GM12878 (cell line): ENCODE measurements at regions not wholly inside any gene's neighbourhood (a gene's known extent, or its start where the extent isn't known, plus 50 kb on each side); places are given as distances from the start of the nearest gene placed in this dataset.

Experiments
- ATAC-seq: fragments of 200-7000 bp; cut with Tn5 transposase; 3 replicates; pipeline ENCODE4 v1.9.1; 2020; ENCODE audit warnings: mild to moderate bottlenecking, moderate library complexity
- BruUV-seq: library from RNA; stranded (reverse); fragments of 400-500 nt; replicated peaks from 2 replicates; lab custom pipeline; 2021; lab: Mats Ljungman, UMichigan
- CTCF ChIA-PET: fragments of 300-600 bp; sonication (Branson Sonifier 250); formaldehyde crosslinking; extraction: SDS; loops from one replicate; lab custom pipeline; 2021; ENCODE audit warnings: inconsistent platforms; lab: Yijun Ruan, JAX
- POLR2A ChIA-PET: fragments of 350-600 bp; formaldehyde crosslinking; extraction: SDS; loops from one replicate; lab custom pipeline; 2021; ENCODE audit warnings: inconsistent platforms; lab: Charles Lee
- RAD21 ChIA-PET: fragments of 300-600 bp; sonication (Branson Sonifier 250); formaldehyde crosslinking; loops from one replicate; lab custom pipeline; 2023; ENCODE audit warnings: antibody characterized with exemption; ENCODE audit not compliant: unreplicated experiment; lab: Charles Lee
- SMC1A ChIA-PET: fragments of 300-600 bp; sonication (Branson Sonifier 250); formaldehyde crosslinking; loops from one replicate; lab custom pipeline; 2023; ENCODE audit not compliant: unreplicated experiment, uncharacterized antibody; lab: Charles Lee
- DNase-seq: peaks from one replicate; pipeline ENCODE4 v3.0.0-alpha.2; 2011; ENCODE audit warnings: low read depth, low spot score
- FAIRE-seq: peaks from 3 replicates; lab custom pipeline; 2011; peaks lifted over from hg19 to GRCh38; lab: Jason Lieb, UNC
- H2AFZ ChIP-seq: 2 replicates; pipeline ENCODE4 v1.6.0; 2011; ENCODE audit warnings: low read depth, low read length, control low read depth; ENCODE audit not compliant: control insufficient read depth
- H3K27ac ChIP-seq: 2 replicates; pipeline ENCODE4 v1.5.1; 2011; ENCODE audit warnings: control low read depth; ENCODE audit not compliant: control insufficient read depth, insufficient read depth
- H3K27me3 ChIP-seq, 2 experiments: replicated peaks in 1 of 2; 2 replicates each; pipeline versions ENCODE4 v1.6.0 to v1.6.1; 2011; ENCODE audit warnings: low read length in 1 of 2; ENCODE audit not compliant: control insufficient read depth in 2 of 2, insufficient read depth in 2 of 2
- H3K36me3 ChIP-seq, 2 experiments: 2 replicates each; pipeline ENCODE4 v1.5.1; 2011; ENCODE audit warnings: low read length in 1 of 2; ENCODE audit not compliant: control insufficient read depth in 2 of 2, insufficient read depth in 2 of 2
- H3K4me1 ChIP-seq: 2 replicates; pipeline ENCODE4 v1.6.1; 2011; ENCODE audit warnings: mild to moderate bottlenecking, low read length, moderate library complexity, mixed read lengths; ENCODE audit not compliant: control insufficient read depth, insufficient read depth
- H3K4me2 ChIP-seq: 2 replicates; pipeline ENCODE4 v1.6.0; 2011; ENCODE audit warnings: control low read depth; ENCODE audit not compliant: control insufficient read depth, insufficient read depth
- H3K4me3 ChIP-seq: fragments of 200-600 bp; sonication (generic); 2 replicates; pipeline ENCODE4 v1.5.1; 2016
- H3K79me2 ChIP-seq: 2 replicates; pipeline ENCODE4 v1.6.0; 2011; ENCODE audit warnings: low read length; ENCODE audit not compliant: control insufficient read depth, insufficient read depth
- H3K9ac ChIP-seq: 2 replicates; pipeline ENCODE4 v1.8.0; 2011; ENCODE audit warnings: low read length, control low read depth, mixed read lengths; ENCODE audit not compliant: control insufficient read depth, insufficient read depth
- H3K9me3 ChIP-seq: replicated peaks from 3 replicates; pipeline ENCODE4 v1.5.1; 2011; ENCODE audit warnings: mild to moderate bottlenecking, low read length; ENCODE audit not compliant: control insufficient read depth, insufficient read depth
- H4K20me1 ChIP-seq: 2 replicates; pipeline ENCODE4 v1.6.0; 2011; ENCODE audit not compliant: control insufficient read depth, insufficient read depth
- BCL11A ChIP-seq: IDR thresholded peaks from 2 replicates; pipeline ENCODE4 v1.6.1; 2011; ENCODE audit warnings: low read depth, low read length
- BMI1 ChIP-seq: fragments of 450-650 bp; IDR thresholded peaks from 2 replicates; pipeline ENCODE4 v1.6.1; 2016; ENCODE audit warnings: mild to moderate bottlenecking, moderate library complexity, borderline replicate concordance
- CBX5 ChIP-seq: sonication (generic); IDR thresholded peaks from 2 replicates; pipeline ENCODE4 v1.6.1; 2016; ENCODE audit warnings: low read depth, moderate library complexity, mild to moderate bottlenecking, inconsistent platforms
- ESRRA ChIP-seq: IDR thresholded peaks from 2 replicates; pipeline ENCODE4 v1.6.1; 2012; ENCODE audit warnings: mild to moderate bottlenecking, low read length, improper control_type of control experiment
- IRF4 ChIP-seq: IDR thresholded peaks from 2 replicates; pipeline ENCODE4 v1.6.1; 2011; ENCODE audit warnings: low read depth, low read length
- MXI1 ChIP-seq: fragments of 150-350 bp; IDR thresholded peaks from 2 replicates; pipeline ENCODE4 v1.6.1; 2011; ENCODE audit warnings: low read depth, mild to moderate bottlenecking, inconsistent platforms, low read length, improper control_type of control experiment
- RAD51 ChIP-seq: fragments of 450-650 bp; IDR thresholded peaks from 2 replicates; pipeline ENCODE4 v1.6.1; 2016; ENCODE audit warnings: moderate library complexity, mild to moderate bottlenecking, inconsistent platforms
- RELA ChIP-seq: fragments of 450-650 bp; IDR thresholded peaks from 2 replicates; pipeline ENCODE4 v1.8.0; 2014; ENCODE audit warnings: borderline replicate concordance; ENCODE audit not compliant: partially characterized antibody
- STAT1 ChIP-seq: fragments of 450-650 bp; conservative IDR thresholded peaks from 2 replicates; pipeline ENCODE4 v1.6.1; 2014; ENCODE audit warnings: antibody characterized with exemption, mild to moderate bottlenecking
- WRNIP1 ChIP-seq: IDR thresholded peaks from 2 replicates; pipeline ENCODE4 v1.6.1; 2011; ENCODE audit warnings: low read depth, low read length, improper control_type of control experiment, borderline replicate concordance
- ZNF384 ChIP-seq: IDR thresholded peaks from 2 replicates; pipeline ENCODE4 v1.6.1; 2012; ENCODE audit warnings: low read depth, mild to moderate bottlenecking, low read length, improper control_type of control experiment, borderline replicate concordance
- WGBS: methylation state at CpG from one replicate; pipeline ENCODE4 v1.1.6; 2016; ENCODE audit warnings: low lambda C conversion rate; ENCODE audit not compliant: insufficient replicate concordance, insufficient coverage; ENCODE audit errors: missing lambda C conversion rate; 5-methylcytosine and 5-hydroxymethylcytosine counted together
- in situ Hi-C: fragments of 300-500 bp; cut with MboI; formaldehyde crosslinking; loops from 9 replicates; pipeline ENCODE4 v1.14.3; 2018; ENCODE audit warnings: mixed read lengths
- intact Hi-C: fragments of 100-400 bp; cut with micrococcal nuclease; formaldehyde crosslinking; loops from one replicate; pipeline ENCODE4 v1.14.2; 2022; ENCODE audit not compliant: unreplicated experiment
- TF ChIP-seq, protein P1 (sequence below): fragments of 450-650 bp; formaldehyde crosslinking; IDR thresholded peaks from 2 replicates; pipeline ENCODE4 v1.4.0; 2020; ENCODE audit warnings: mild to moderate bottlenecking, moderate library complexity
- TF ChIP-seq, protein P2 (sequence below): fragments of 450-650 bp; IDR thresholded peaks from 2 replicates; pipeline ENCODE4 v1.6.1; 2017; ENCODE audit warnings: borderline replicate concordance
- TF ChIP-seq, protein P3 (sequence below): IDR thresholded peaks from 2 replicates; pipeline ENCODE4 v1.6.1; 2011; ENCODE audit warnings: low read depth, mild to moderate bottlenecking, low read length, moderate library complexity, borderline replicate concordance; ENCODE audit errors: extremely low read depth
- TF ChIP-seq, protein P4 (sequence below): IDR thresholded peaks from 2 replicates; pipeline ENCODE4 v1.6.1; 2012; ENCODE audit warnings: low read depth, low read length, improper control_type of control experiment

DNA sequence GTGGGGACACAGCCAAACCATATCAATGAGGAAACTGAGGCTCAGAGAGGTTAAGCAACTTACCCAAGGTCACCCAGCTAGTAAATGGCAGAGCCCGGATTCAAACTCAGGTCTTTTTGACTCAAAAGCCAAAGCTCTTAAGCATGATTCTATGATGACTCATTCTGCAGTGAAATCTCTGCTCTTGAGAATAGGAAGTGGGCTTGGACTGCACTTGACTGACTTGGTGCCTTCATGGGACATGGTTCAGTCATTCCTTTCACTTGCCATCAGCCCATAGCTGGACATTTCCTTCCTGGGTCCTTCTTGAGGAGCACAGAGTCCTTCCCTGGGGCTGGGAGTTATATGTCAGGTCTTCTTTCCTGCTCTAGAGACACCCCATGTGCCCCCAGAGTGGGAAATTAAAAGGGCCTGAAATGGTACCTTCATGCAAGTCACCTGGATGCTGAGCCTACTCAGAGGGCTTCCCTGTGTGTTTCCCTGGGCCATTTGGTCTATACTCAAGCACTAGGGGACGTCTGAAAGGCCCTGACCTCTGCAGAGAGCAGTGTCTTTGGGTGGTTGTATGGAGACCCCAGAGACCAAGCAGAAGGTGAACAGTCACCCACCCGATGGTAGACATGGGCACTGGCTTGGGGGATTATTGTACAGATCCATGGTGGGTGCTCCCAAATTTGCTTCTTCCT, 62.4 kb upstream of the SDK1 start (continued):
- TF ChIP-seq BCL11A (no peak), CBX5 (no peak), BMI1 (no peak)
- TF ChIP-seq, protein P1, sequence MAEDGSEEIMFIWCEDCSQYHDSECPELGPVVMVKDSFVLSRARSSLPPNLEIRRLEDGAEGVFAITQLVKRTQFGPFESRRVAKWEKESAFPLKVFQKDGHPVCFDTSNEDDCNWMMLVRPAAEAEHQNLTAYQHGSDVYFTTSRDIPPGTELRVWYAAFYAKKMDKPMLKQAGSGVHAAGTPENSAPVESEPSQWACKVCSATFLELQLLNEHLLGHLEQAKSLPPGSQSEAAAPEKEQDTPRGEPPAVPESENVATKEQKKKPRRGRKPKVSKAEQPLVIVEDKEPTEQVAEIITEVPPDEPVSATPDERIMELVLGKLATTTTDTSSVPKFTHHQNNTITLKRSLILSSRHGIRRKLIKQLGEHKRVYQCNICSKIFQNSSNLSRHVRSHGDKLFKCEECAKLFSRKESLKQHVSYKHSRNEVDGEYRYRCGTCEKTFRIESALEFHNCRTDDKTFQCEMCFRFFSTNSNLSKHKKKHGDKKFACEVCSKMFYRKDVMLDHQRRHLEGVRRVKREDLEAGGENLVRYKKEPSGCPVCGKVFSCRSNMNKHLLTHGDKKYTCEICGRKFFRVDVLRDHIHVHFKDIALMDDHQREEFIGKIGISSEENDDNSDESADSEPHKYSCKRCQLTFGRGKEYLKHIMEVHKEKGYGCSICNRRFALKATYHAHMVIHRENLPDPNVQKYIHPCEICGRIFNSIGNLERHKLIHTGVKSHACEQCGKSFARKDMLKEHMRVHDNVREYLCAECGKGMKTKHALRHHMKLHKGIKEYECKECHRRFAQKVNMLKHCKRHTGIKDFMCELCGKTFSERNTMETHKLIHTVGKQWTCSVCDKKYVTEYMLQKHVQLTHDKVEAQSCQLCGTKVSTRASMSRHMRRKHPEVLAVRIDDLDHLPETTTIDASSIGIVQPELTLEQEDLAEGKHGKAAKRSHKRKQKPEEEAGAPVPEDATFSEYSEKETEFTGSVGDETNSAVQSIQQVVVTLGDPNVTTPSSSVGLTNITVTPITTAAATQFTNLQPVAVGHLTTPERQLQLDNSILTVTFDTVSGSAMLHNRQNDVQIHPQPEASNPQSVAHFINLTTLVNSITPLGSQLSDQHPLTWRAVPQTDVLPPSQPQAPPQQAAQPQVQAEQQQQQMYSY (CRISPR knock-in tag) = no peak
- TF ChIP-seq, protein P2, sequence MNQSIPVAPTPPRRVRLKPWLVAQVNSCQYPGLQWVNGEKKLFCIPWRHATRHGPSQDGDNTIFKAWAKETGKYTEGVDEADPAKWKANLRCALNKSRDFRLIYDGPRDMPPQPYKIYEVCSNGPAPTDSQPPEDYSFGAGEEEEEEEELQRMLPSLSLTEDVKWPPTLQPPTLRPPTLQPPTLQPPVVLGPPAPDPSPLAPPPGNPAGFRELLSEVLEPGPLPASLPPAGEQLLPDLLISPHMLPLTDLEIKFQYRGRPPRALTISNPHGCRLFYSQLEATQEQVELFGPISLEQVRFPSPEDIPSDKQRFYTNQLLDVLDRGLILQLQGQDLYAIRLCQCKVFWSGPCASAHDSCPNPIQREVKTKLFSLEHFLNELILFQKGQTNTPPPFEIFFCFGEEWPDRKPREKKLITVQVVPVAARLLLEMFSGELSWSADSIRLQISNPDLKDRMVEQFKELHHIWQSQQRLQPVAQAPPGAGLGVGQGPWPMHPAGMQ = no peak

DNA sequence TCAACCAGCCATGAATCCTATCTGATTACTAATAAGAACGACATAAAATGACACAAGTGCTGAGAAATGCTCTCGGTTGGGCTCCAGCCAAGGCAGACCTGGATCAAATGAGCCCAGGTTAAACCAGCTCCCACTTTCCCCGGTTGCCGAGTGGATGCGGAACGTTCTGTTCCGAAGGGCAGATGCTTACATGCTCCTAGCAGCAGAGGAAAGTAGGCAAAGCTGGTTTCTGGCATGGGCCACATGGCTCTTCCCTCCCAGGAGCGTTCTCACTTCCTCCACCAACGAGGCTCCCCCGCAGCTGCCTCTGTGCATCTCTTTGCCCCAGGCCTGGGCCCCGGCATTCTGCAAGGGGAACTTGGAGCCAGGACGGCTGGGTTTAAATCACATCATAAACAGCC, 61.8 kb upstream of the SDK1 start:
- FAIRE-seq (no peak), ATAC-seq (no peak), DNase-seq (no peak)
- no peaks in the 10 kb centered on the region for H3K9me3 ChIP-seq
- no peaks in the 10 kb centered on the region for H4K20me1 ChIP-seq
- no peak overlapping the region for H2AFZ ChIP-seq
- H3K27ac ChIP-seq = no peak overlapping the region
- H3K79me2 ChIP-seq = no peaks in the 10 kb centered on the region
- ChIA-PET POLR2A (no interaction called here), RAD21 (no interaction called here), CTCF (no interaction called here), SMC1A (no interaction called here)
- H3K4me1 ChIP-seq = no peaks in the 10 kb centered on the region
- no peak overlapping the region for H3K4me2 ChIP-seq
- in situ Hi-C loops (no loop called here), intact Hi-C loops (no loop called here)
- H3K4me3 ChIP-seq = no peak overlapping the region
- H3K36me3 ChIP-seq = no peaks in the 10 kb centered on the region
- 43% methylated on average over 12 of the region's 12 CpGs for WGBS
- no peaks in the 10 kb centered on the region for H3K27me3 ChIP-seq
- TF ChIP-seq RAD51 (no peak), WRNIP1 (no peak), RELA (no peak), ESRRA (no peak), IRF4 (no peak), STAT1 (no peak), ZNF384 (no peak), MXI1 (no peak)
- TF ChIP-seq, protein P3, sequence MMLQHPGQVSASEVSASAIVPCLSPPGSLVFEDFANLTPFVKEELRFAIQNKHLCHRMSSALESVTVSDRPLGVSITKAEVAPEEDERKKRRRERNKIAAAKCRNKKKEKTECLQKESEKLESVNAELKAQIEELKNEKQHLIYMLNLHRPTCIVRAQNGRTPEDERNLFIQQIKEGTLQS = no peak
- TF ChIP-seq, protein P4, sequence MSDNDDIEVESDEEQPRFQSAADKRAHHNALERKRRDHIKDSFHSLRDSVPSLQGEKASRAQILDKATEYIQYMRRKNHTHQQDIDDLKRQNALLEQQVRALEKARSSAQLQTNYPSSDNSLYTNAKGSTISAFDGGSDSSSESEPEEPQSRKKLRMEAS = no peak
- no peak overlapping the region for H3K9ac ChIP-seq
- BruUV-seq = no TSS peak
